SH-SY5Y (cell line): ENCODE measurements at regions not wholly inside any gene's neighbourhood (a gene's known extent, or its start where the extent isn't known, plus 50 kb on each side); places are given as distances from the start of the nearest gene placed in this dataset.

Experiments used
- GATA2 ChIP-seq: IDR thresholded peaks from 2 replicates; pipeline ENCODE4 v1.6.1; 2011; ENCODE audit warnings: mild to moderate bottlenecking, low read depth, low read length
- GATA3 ChIP-seq: IDR thresholded peaks from 2 replicates; pipeline ENCODE4 v1.6.1; 2011; ENCODE audit warnings: low read depth, mild to moderate bottlenecking, low read length, moderate library complexity

DNA sequence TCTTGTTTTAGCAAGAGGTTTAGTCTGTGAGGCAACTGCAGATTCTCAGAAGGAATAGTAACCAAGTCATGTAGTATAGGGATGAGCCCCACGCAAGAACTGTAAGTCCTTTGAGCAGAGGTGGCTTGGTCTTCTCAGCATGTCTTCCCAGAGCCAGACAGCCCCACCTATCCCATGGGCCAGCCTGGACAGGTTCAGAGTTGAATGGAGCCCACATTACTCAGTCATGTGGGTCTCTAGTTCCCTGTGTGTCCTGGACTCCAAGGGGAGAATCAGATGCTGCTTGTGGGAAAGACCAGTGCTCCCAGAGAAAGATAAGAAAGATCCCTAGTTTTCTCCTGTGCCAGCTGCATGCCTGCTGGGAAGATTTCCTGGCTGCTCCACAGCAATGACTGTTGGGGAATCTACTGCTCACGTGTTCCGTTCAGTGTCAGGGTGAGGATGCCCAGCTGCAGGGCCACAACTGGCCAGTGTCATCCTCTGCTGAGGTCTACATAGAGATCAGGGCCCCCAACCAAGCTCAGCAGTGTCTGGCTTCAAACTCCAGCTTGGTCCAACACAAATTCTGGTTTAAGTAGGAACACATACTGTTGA, 66.9 kb upstream of the UNC5B start:
- TF ChIP-seq GATA3, result no peak
- no peak for TF ChIP-seq GATA2

DNA sequence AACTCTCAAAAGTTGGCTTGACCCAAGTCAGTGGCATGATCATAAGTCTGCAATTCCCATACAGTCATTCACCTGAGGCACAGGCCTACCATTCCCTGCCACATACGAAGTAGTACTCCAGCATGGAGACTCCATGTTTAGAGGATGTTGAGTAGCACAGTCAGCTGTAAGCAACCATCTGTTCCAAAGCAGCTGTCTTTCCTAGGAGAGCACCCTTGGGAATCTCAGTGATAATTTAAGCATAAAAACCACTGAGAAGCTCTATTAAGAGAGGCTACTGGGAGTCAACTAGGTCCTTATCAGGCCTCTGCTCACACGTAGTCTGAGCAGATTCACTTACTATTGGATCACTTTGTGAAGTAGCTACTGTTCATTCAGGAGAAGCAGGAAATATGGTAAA, 61.6 kb upstream of the UNC5B start:
- TF ChIP-seq GATA2 (no peak), GATA3 (no peak)

DNA sequence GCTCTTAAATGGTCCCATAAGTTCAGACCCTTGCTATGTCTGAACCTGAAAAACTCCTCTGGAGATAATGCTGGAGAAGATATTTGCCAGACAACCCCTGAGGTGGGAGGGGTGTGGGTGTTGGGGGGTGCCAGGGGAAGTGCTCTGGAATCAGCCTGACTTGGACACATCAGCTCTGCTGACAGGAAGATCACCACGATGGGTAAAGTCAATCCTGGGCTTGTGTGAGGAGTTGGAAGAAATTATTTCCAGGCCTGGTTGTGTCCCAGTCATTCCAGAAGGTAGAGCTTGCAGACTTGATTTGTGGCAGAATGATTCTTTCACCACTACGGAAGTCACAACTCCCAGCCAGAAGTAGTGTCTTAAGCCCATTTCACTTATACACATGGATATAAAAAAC, 60.3 kb upstream of the UNC5B start:
- TF ChIP-seq GATA3, result no peak
- TF ChIP-seq GATA2, result no peak

- no peak for TF ChIP-seq GATA2
- TF ChIP-seq GATA3, result no peak
Observed at GRCh38 chr10:71156436-71156835, 55.9 kb upstream of the UNC5B start.

GRCh38 chr10:71157435-71157834, 54.9 kb upstream of the UNC5B start:
- TF ChIP-seq GATA2, result no peak
- no peak for TF ChIP-seq GATA3

GRCh38 chr10:71158251-71158650, 54.1 kb upstream of the UNC5B start:
- TF ChIP-seq GATA2 (no peak), GATA3 (no peak)

DNA sequence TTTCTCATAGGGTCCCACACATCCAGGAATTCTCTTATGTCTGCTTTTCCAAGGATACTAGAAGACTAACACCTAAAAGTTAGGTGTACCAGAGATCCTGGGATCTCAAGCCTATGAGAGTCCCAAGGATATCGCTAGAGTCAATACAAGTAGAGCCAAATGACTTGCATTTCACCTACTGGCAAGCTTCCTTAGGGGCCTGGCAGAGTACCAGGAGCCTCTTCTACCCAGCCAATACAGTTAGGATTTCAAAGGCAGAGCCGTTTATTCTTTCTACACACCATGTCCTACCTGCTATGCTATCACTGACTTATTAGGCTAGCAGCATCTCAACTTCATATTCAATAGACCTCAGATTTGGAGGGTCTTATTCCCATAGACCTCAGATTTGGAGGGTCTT, 53.5 kb upstream of the UNC5B start:
- TF ChIP-seq GATA3, result no peak
- no peak for TF ChIP-seq GATA2

DNA sequence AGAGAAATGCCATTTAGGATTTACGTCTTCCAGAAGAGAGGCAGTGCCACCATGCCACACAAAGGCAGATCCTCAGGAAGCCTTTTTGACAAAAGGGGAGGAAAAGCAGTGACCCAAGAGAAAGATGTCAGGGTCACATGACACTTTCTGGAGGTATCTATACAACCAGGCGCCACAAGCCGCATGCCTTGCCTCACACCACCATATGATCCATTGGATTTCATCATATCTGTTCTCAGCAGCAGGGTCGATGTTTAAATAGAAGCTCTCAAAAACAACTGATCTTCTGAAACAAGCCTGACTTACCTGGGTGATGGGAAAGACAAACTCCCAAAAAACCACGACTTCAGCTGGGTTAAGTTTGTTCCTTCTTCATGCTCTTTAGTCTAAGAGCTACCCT, 52.5 kb upstream of the UNC5B start:
- TF ChIP-seq GATA3 (no peak), GATA2 (no peak)

GRCh38 chr10:71161425-71161824, 50.9 kb upstream of the UNC5B start:
- TF ChIP-seq GATA3 (no peak), GATA2 (no peak)
